Muscle of leg (tissue), 3 donors: ENCODE measurements at regions not wholly inside any gene's neighbourhood (a gene's known extent, or its start where the extent isn't known, plus 50 kb on each side); places are given as distances from the start of the nearest gene placed in this dataset.

Experiments used
- DNase-seq: peaks from one replicate; pipeline ENCODE4 v3.0.0; 2013
- H3K27ac ChIP-seq: one replicate; pipeline ENCODE4 v1.5.1; 2013; ENCODE audit warnings: mild to moderate bottlenecking, low read length, control low read depth
- H3K27me3 ChIP-seq: one replicate; pipeline ENCODE4 v1.6.1; 2013; ENCODE audit warnings: low read length; ENCODE audit not compliant: control insufficient read depth, insufficient read depth
- H3K36me3 ChIP-seq: one replicate; pipeline ENCODE4 v1.6.1; 2013; ENCODE audit warnings: low read length; ENCODE audit not compliant: control insufficient read depth, insufficient read depth
- H3K4me1 ChIP-seq: one replicate; pipeline ENCODE4 v1.6.1; 2013; ENCODE audit warnings: low read length; ENCODE audit not compliant: control insufficient read depth, insufficient read depth
- H3K4me3 ChIP-seq: one replicate; pipeline ENCODE4 v1.5.1; 2013; ENCODE audit warnings: low read length, control low read depth
- H3K9me3 ChIP-seq: replicated peaks from 2 replicates; pipeline ENCODE4 v1.6.1; 2013; ENCODE audit warnings: low read depth, low read length; ENCODE audit not compliant: control insufficient read depth
- WGBS: methylation state at CpG from one replicate; pipeline ENCODE4 v1.1.5; 2013; ENCODE audit warnings: missing lambda C conversion rate; ENCODE audit not compliant: insufficient coverage; 5-methylcytosine and 5-hydroxymethylcytosine counted together

DNA sequence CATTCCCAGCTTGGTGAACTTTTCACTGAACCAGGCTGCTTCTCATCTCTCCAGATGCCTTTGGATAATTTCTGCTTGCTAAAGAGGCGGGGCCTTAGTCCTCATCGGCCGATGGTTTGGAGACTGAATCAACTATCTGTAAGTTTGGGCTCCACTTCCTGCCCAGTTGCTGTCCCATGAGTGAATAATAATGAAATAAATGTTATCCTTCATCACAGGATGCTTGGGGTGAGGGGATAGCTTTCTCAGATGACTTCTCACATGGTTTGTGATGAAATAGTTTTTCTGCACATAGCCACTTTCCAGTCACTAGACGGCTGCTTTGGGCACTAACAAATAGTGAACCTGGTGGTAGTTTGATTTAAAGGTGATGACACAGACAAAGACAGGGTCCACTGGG is 376.6 kb upstream of the TRIB2 start:
- H3K9me3 ChIP-seq, result no peaks in the 10 kb centered on the region
- peak overlapping the region; percentile 36 for H3K27ac ChIP-seq
- no peaks in the 10 kb centered on the region for H3K27me3 ChIP-seq
- peaks cover 7% of the 10 kb centered on the region for H3K4me1 ChIP-seq
- no peaks in the 10 kb centered on the region for H3K36me3 ChIP-seq
- no CpG with 5 or more reads among the region's 4 CpGs for whole genome bisulfite sequencing
- peak; percentile 68 for DNase-seq
- H3K4me3 ChIP-seq, result no peak overlapping the region

GRCh38 chr2:12341215-12341614 is 375.5 kb upstream of the TRIB2 start:
- Histone ChIP-seq H3K4me1 (peaks cover 4% of the 10 kb centered on the region), H3K27me3 (no peaks in the 10 kb centered on the region), H3K27ac (no peak overlapping the region), H3K9me3 (no peaks in the 10 kb centered on the region), H3K36me3 (no peaks in the 10 kb centered on the region), H3K4me3 (no peak overlapping the region)
- DNase-seq, result no peak
- WGBS, result no CpG with 5 or more reads among the region's 1 CpG

DNA sequence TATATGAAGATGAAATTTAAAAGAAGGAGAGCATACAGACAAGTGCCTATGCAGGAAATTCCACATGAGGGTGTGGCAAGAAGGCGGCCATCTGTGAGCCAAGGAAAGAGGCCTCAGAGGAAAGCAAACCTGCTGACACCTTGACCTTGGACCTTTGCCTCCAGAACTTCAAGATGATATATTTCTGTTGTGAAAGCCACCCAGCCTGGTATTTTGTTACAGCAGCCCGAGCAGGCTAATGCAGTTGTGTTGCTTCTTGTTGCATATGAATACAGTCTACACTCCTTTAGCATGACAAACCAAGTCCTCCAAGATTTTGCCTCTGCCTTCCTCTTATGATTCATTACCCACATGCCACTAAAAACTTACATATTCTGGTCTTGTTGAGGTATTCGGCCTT is 374.8 kb upstream of the TRIB2 start:
- WGBS, result 92% methylated on average over 2 of the region's 3 CpGs
- no peak overlapping the region for H3K27ac ChIP-seq
- DNase-seq, result no peak
- H3K4me1 ChIP-seq, result peaks cover 4% of the 10 kb centered on the region
- H3K36me3 ChIP-seq, result no peaks in the 10 kb centered on the region
- no peaks in the 10 kb centered on the region for H3K9me3 ChIP-seq
- no peak overlapping the region for H3K4me3 ChIP-seq
- H3K27me3 ChIP-seq, result no peaks in the 10 kb centered on the region

- Histone ChIP-seq H3K4me3 (no peak overlapping the region), H3K9me3 (no peaks in the 10 kb centered on the region), H3K27ac (no peak overlapping the region), H3K36me3 (no peaks in the 10 kb centered on the region), H3K4me1 (peaks cover 4% of the 10 kb centered on the region), H3K27me3 (no peaks in the 10 kb centered on the region)
- no peak for DNase-seq
- WGBS, result 67% methylated on average over 1 of the region's 5 CpGs
These were observed 373.6 kb upstream of the TRIB2 start for GRCh38 chr2:12343141-12343540.

GRCh38 chr2:12347066-12347493 is 369.7 kb upstream of the TRIB2 start:
- Histone ChIP-seq H3K27ac (no peak overlapping the region), H3K9me3 (no peaks in the 10 kb centered on the region), H3K36me3 (no peaks in the 10 kb centered on the region), H3K4me3 (no peak overlapping the region), H3K4me1 (no peaks in the 10 kb centered on the region), H3K27me3 (no peaks in the 10 kb centered on the region)
- whole genome bisulfite sequencing, result no CpG with 5 or more reads among the region's 4 CpGs
- DNase-seq, result no peak

- Histone ChIP-seq H3K4me3 (no peak overlapping the region), H3K27ac (no peak overlapping the region), H3K9me3 (no peaks in the 10 kb centered on the region), H3K36me3 (no peaks in the 10 kb centered on the region), H3K4me1 (peaks cover 2% of the 10 kb centered on the region), H3K27me3 (no peaks in the 10 kb centered on the region)
- WGBS, result no CpG with 5 or more reads among the region's 3 CpGs
- no peak for DNase-seq
These were observed 368.5 kb upstream of the TRIB2 start for GRCh38 chr2:12348216-12348615.

GRCh38 chr2:12350821-12351220 is 365.9 kb upstream of the TRIB2 start:
- no CpG with 5 or more reads among the region's 4 CpGs for WGBS
- no peaks in the 10 kb centered on the region for H3K36me3 ChIP-seq
- no peak for DNase-seq
- no peaks in the 10 kb centered on the region for H3K27me3 ChIP-seq
- H3K27ac ChIP-seq, result no peak overlapping the region
- H3K4me3 ChIP-seq, result no peak overlapping the region
- peaks cover 3% of the 10 kb centered on the region for H3K9me3 ChIP-seq
- H3K4me1 ChIP-seq, result peaks cover 2% of the 10 kb centered on the region

- Histone ChIP-seq H3K36me3 (no peaks in the 10 kb centered on the region), H3K4me3 (no peak overlapping the region), H3K9me3 (peaks cover 3% of the 10 kb centered on the region), H3K27me3 (no peaks in the 10 kb centered on the region), H3K27ac (no peak overlapping the region), H3K4me1 (peaks cover 2% of the 10 kb centered on the region)
- no CpG with 5 or more reads among the region's 1 CpG for WGBS
- DNase-seq, result peak; percentile 77
These were observed 363.8 kb upstream of the TRIB2 start for GRCh38 chr2:12352889-12353288.

DNA sequence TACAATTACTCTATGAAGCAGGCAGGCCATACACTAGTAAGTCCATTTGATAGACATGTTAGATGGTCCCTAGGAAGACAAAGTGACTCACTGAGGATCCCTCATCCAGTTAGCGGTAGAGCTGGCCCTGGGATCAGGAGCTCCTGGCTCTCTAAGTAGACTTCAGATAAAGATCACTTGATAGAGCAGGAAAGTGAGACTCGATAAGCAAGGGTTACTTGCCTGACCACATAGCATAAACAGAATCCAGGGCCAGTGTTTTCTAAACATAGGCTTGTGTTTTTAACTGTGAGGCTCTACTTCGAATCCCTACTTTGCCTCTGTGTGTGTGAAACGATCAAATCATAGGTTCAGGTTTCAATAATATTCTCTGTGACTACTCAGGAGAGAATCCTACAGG is 355.2 kb upstream of the TRIB2 start:
- H3K4me3 ChIP-seq, result no peak overlapping the region
- no peaks in the 10 kb centered on the region for H3K4me1 ChIP-seq
- H3K9me3 ChIP-seq, result no peaks in the 10 kb centered on the region
- no peak for DNase-seq
- no peak overlapping the region for H3K27ac ChIP-seq
- H3K27me3 ChIP-seq, result no peaks in the 10 kb centered on the region
- no CpG with 5 or more reads among the region's 4 CpGs for WGBS
- no peaks in the 10 kb centered on the region for H3K36me3 ChIP-seq

GRCh38 chr2:12363138-12363537 is 353.6 kb upstream of the TRIB2 start:
- no peak overlapping the region for H3K27ac ChIP-seq
- no peaks in the 10 kb centered on the region for H3K27me3 ChIP-seq
- DNase-seq, result no peak
- H3K4me3 ChIP-seq, result no peak overlapping the region
- no peaks in the 10 kb centered on the region for H3K9me3 ChIP-seq
- no peaks in the 10 kb centered on the region for H3K36me3 ChIP-seq
- 64% methylated on average over 1 of the region's 3 CpGs for WGBS
- no peaks in the 10 kb centered on the region for H3K4me1 ChIP-seq

GRCh38 chr2:12363569-12363968 is 353.2 kb upstream of the TRIB2 start:
- whole genome bisulfite sequencing, result no CpG with 5 or more reads among the region's 1 CpG
- Histone ChIP-seq H3K27me3 (no peaks in the 10 kb centered on the region), H3K36me3 (no peaks in the 10 kb centered on the region), H3K9me3 (no peaks in the 10 kb centered on the region), H3K27ac (no peak overlapping the region), H3K4me3 (no peak overlapping the region), H3K4me1 (no peaks in the 10 kb centered on the region)
- DNase-seq, result no peak
